ENCODE measurements at regions not wholly inside any gene's neighbourhood (a gene's known extent, or its start where the extent isn't known, plus 50 kb on each side); places are given as distances from the start of the nearest gene placed in this dataset.

DNA sequence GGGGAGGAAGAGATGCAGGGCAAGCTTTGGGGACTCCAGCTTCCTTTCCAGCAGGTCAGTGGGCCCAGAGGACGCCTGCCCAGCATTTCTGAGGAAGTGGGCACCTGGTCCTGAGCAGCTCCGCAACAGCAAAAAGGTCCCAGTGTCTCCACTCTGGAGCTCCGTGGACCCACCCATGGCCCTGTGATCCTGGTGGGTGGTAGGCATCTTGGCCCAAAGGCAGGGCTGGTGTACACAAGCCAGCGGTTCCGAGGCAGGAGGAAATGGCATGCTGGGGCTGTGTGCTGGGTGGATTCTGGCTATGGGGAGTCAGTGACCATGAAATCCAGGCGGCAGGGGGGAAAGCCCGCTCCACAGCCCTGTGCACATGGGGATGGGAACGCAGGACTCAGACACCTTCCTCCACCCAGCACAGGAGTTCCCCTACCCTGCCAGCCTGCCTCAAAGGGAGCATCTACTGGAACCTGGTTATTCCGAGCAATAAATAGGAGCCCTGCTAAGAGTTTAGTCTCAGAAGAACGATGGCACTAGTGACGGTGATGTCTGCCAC, 206.0 kb downstream of the GLI2 start:
- TF ChIP-seq ZBTB7A (IDR thresholded peaks at IDR 0.05; ENCODE audit: low read depth): no peak
- no peak for TF ChIP-seq TCF12 (IDR thresholded peaks at IDR 0.05; ENCODE audit: low read depth)
- no peak for TF ChIP-seq FOXM1 (IDR thresholded peaks at IDR 0.05; ENCODE audit: borderline replicate concordance, low read depth)
- TF ChIP-seq CEBPB (IDR thresholded peaks at IDR 0.05): no peak
- no peak for TF ChIP-seq RAD21 (IDR thresholded peaks at IDR 0.05; ENCODE audit: low read depth)
- no peak for TF ChIP-seq EP300 (IDR thresholded peaks at IDR 0.05; ENCODE audit: borderline replicate concordance)
- TF ChIP-seq, protein P1, sequence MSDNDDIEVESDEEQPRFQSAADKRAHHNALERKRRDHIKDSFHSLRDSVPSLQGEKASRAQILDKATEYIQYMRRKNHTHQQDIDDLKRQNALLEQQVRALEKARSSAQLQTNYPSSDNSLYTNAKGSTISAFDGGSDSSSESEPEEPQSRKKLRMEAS (IDR thresholded peaks at IDR 0.05): no peak
- no peak for TF ChIP-seq TEAD4 (IDR thresholded peaks at IDR 0.05)
- TF ChIP-seq, protein P2, sequence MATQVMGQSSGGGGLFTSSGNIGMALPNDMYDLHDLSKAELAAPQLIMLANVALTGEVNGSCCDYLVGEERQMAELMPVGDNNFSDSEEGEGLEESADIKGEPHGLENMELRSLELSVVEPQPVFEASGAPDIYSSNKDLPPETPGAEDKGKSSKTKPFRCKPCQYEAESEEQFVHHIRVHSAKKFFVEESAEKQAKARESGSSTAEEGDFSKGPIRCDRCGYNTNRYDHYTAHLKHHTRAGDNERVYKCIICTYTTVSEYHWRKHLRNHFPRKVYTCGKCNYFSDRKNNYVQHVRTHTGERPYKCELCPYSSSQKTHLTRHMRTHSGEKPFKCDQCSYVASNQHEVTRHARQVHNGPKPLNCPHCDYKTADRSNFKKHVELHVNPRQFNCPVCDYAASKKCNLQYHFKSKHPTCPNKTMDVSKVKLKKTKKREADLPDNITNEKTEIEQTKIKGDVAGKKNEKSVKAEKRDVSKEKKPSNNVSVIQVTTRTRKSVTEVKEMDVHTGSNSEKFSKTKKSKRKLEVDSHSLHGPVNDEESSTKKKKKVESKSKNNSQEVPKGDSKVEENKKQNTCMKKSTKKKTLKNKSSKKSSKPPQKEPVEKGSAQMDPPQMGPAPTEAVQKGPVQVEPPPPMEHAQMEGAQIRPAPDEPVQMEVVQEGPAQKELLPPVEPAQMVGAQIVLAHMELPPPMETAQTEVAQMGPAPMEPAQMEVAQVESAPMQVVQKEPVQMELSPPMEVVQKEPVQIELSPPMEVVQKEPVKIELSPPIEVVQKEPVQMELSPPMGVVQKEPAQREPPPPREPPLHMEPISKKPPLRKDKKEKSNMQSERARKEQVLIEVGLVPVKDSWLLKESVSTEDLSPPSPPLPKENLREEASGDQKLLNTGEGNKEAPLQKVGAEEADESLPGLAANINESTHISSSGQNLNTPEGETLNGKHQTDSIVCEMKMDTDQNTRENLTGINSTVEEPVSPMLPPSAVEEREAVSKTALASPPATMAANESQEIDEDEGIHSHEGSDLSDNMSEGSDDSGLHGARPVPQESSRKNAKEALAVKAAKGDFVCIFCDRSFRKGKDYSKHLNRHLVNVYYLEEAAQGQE (IDR thresholded peaks at IDR 0.05; ENCODE audit: low read depth): no peak
- no peak for TF ChIP-seq YY1 (IDR thresholded peaks at IDR 0.05; ENCODE audit: low read depth)
- no peak for TF ChIP-seq TAF1 (IDR thresholded peaks at IDR 0.05; ENCODE audit: low read depth)
- TF ChIP-seq, protein P3, sequence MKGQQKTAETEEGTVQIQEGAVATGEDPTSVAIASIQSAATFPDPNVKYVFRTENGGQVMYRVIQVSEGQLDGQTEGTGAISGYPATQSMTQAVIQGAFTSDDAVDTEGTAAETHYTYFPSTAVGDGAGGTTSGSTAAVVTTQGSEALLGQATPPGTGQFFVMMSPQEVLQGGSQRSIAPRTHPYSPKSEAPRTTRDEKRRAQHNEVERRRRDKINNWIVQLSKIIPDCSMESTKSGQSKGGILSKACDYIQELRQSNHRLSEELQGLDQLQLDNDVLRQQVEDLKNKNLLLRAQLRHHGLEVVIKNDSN (IDR thresholded peaks at IDR 0.05): no peak
- no peak for TF ChIP-seq EGR1 (IDR thresholded peaks at IDR 0.05)

DNA sequence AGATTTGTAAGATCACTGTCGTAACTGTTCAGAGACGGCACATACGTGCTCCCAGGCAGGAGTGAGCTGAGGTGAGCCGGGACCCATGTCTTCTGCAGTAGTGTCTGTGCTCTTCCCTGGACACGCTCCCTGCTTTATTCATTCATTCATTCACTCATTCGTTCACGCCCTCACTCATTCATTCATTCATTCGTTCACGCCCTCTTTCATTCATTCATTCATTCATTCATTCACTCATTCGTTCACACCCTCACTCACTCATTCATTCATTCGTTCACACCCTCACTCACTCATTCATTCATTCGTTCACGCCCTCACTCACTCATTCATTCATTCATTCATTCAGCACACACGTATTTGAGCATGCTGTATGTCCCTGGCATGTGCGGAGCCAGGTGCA, 207.0 kb downstream of the GLI2 start:
- TF ChIP-seq, protein P3 (IDR thresholded peaks at IDR 0.05): no peak
- TF ChIP-seq FOXM1 (IDR thresholded peaks at IDR 0.05; ENCODE audit: borderline replicate concordance, low read depth) (no peak), EGR1 (IDR thresholded peaks at IDR 0.05) (no peak), TAF1 (IDR thresholded peaks at IDR 0.05; ENCODE audit: low read depth) (no peak), CEBPB (IDR thresholded peaks at IDR 0.05) (no peak), ZBTB7A (IDR thresholded peaks at IDR 0.05; ENCODE audit: low read depth) (no peak), NFIC (IDR thresholded peaks at IDR 0.05) (no peak), CREB1 (IDR thresholded peaks at IDR 0.05; ENCODE audit: low read depth) (no peak), YY1 (IDR thresholded peaks at IDR 0.05; ENCODE audit: low read depth) (no peak), TCF12 (IDR thresholded peaks at IDR 0.05; ENCODE audit: low read depth) (no peak), RAD21 (IDR thresholded peaks at IDR 0.05; ENCODE audit: low read depth) (no peak), TEAD4 (IDR thresholded peaks at IDR 0.05) (no peak), EP300 (IDR thresholded peaks at IDR 0.05; ENCODE audit: borderline replicate concordance) (no peak)
- TF ChIP-seq, protein P1 (IDR thresholded peaks at IDR 0.05): no peak
- TF ChIP-seq, protein P2 (IDR thresholded peaks at IDR 0.05; ENCODE audit: low read depth): no peak

DNA sequence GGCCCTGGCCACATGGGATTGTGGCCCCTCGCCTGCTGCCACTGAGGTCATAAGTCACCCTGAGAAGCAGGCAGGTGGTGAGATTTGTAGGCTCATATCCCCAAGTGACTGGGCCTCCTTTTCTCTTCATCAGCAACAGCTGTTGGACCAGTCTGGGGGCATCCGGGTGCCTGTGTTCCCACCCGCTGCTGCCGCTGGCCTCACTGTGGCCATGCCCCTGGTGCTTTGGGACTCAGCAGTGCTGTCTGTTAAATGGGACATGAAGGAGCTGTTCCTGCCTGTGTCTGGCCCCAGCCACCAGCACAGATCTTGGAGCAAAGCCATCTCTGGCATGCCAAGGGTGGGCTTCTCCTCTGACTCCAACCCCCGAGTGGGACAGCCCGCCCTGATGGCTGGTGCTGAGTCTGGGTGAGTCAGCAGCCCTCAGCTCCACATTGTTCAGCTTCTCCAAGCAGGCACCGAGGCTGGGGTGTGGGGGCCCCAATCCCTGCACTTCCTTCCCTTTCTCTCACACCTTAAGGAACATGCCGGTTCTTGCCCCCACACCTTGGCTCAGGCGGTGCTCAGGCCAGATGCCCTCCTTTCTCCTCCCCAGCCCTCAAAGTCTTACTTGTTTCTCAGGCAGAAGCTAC, 207.9 kb downstream of the GLI2 start:
- no peak for TF ChIP-seq CEBPB (IDR thresholded peaks at IDR 0.05)
- TF ChIP-seq, protein P2 (IDR thresholded peaks at IDR 0.05; ENCODE audit: low read depth): no peak
- no peak for TF ChIP-seq NFIC (IDR thresholded peaks at IDR 0.05)
- TF ChIP-seq EGR1 (IDR thresholded peaks at IDR 0.05): no peak
- no peak for TF ChIP-seq TCF12 (IDR thresholded peaks at IDR 0.05; ENCODE audit: low read depth)
- no peak for TF ChIP-seq EP300 (IDR thresholded peaks at IDR 0.05; ENCODE audit: borderline replicate concordance)
- TF ChIP-seq, protein P1 (IDR thresholded peaks at IDR 0.05): no peak

DNA sequence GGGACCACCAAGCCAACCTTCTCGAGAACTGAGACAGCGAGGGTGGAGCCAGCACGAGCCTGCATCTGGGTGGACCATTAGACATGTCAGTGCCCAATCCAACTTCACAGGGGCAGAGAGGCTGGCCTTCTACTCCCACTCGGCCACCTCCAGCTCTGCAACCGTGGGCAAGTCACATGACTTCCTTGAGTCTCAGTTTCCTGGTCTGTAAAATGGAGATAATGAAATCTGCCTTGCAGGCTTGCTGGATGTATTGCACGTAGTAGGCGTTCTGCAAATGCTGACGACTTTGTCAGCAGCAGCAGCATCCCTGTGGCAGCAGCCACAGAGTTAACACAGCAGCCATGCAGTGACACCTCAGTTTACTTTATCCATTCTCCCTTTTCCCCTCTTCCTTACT, 208.9 kb downstream of the GLI2 start:
- TF ChIP-seq TEAD4 (IDR thresholded peaks at IDR 0.05): no peak
- TF ChIP-seq, protein P2 (IDR thresholded peaks at IDR 0.05; ENCODE audit: low read depth): no peak
- TF ChIP-seq ZBTB7A (IDR thresholded peaks at IDR 0.05; ENCODE audit: low read depth): no peak
- TF ChIP-seq CEBPB (IDR thresholded peaks at IDR 0.05): no peak
- TF ChIP-seq, protein P3 (IDR thresholded peaks at IDR 0.05): no peak
- TF ChIP-seq RAD21 (IDR thresholded peaks at IDR 0.05; ENCODE audit: low read depth): no peak
- TF ChIP-seq FOXM1 (IDR thresholded peaks at IDR 0.05; ENCODE audit: borderline replicate concordance, low read depth): no peak
- TF ChIP-seq CREB1 (IDR thresholded peaks at IDR 0.05; ENCODE audit: low read depth): no peak
- no peak for TF ChIP-seq TCF12 (IDR thresholded peaks at IDR 0.05; ENCODE audit: low read depth)
